BLaER1 (cell line): ENCODE measurements at regions not wholly inside any gene's neighbourhood (a gene's known extent, or its start where the extent isn't known, plus 50 kb on each side); places are given as distances from the start of the nearest gene placed in this dataset.

Source experiments
- H3K27ac ChIP-seq: shearing (Covaris generic); formaldehyde crosslinking; 2 replicates; pipeline ENCODE4 v1.8.1; 2022
- H3K27me3 ChIP-seq: shearing (Covaris generic); formaldehyde crosslinking; 2 replicates; pipeline ENCODE4 v1.8.1; 2022
- H3K36me3 ChIP-seq: shearing (Covaris generic); formaldehyde crosslinking; 2 replicates; pipeline ENCODE4 v1.8.1; 2022
- H3K4me1 ChIP-seq: shearing (Covaris generic); formaldehyde crosslinking; 2 replicates; pipeline ENCODE4 v1.8.1; 2022
- H3K4me2 ChIP-seq: shearing (Covaris generic); formaldehyde crosslinking; 2 replicates; pipeline ENCODE4 v1.8.1; 2022
- H3K4me3 ChIP-seq: shearing (Covaris generic); formaldehyde crosslinking; 2 replicates; pipeline ENCODE4 v1.8.1; 2022
- H3K9ac ChIP-seq: shearing (Covaris generic); formaldehyde crosslinking; 2 replicates; pipeline ENCODE4 v1.8.1; 2022
- H3K9me3 ChIP-seq: shearing (Covaris generic); formaldehyde crosslinking; 2 replicates; pipeline ENCODE4 v1.8.1; 2022
- H4K20me1 ChIP-seq: shearing (Covaris generic); formaldehyde crosslinking; 2 replicates; pipeline ENCODE4 v1.8.1; 2022
- Cebpa-rat ChIP-seq: shearing (Covaris generic); IDR thresholded peaks from 2 replicates; pipeline ENCODE4 v1.8.1; 2022

DNA sequence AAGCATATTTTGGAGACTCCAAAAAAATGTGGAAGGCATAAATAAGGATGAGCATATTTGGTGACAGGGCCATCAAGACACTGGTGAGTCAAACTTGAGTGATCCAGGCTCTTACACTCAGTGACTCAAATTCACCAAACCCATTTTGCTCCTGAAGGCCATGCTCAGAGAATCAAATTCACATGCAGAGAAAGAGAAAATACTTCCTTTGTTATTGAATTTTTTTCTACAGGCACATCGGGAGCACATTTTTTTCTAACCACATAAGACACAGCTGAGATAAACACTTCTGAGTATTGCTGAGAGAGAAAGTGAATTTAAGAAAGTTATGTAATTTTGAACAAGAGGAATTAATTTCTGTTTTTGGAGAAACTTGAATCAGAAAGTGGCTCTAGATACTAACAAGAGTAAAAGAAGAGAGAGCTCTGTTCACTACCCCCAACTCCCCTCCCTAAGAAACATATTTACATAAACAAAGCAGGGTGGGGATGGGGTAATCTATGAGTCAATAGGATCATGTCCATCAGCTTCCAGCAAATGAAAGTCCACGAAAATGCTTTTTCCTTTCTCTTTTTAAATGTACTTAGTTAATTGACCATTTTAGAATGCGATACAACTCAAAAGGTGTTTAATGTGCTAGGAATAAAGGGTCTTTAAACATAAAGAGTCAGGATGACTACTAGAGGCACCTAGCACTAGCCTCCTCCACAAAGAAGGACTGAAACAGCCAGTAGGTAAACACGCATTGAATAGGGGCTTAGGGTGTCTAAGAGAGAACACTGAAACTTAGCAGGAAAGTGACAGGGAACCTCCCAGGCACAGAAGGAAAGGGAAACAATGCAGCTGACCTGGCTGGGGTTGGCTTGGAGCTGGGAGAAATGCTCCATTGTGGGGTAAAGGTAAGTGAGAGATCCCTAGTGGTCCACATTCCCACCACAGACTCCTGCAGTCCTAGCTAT is 152.3 kb downstream of the KCNE4 start:
- Histone ChIP-seq H3K27me3 (no peaks in the 10 kb centered on the region), H4K20me1 (no peaks in the 10 kb centered on the region), H3K9ac (no peak overlapping the region), H3K4me2 (no peak overlapping the region), H3K4me1 (no peaks in the 10 kb centered on the region), H3K36me3 (no peaks in the 10 kb centered on the region), H3K27ac (no peak overlapping the region), H3K9me3 (peaks cover 11% of the 10 kb centered on the region), H3K4me3 (no peak overlapping the region)
- TF ChIP-seq Cebpa-rat, result no peak

DNA sequence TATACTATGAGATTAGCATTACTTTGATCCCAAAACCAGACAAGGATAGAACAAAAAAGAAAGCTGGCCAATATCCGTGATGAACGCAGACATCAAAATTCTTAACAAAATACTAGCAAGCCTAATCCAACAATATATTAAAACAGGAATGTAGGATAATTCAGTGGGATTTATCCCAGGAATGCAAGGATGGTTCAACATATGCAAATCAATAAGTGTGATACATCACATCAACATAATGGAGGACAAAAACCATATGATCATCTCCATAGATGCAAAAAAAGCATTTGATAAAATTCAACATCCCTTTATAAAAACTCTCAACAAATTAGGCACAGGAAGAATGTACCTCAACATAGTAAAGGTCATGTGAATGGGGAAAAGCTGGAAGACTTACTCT is 158.5 kb downstream of the KCNE4 start:
- Histone ChIP-seq H3K9me3 (peaks cover 11% of the 10 kb centered on the region), H3K4me1 (no peaks in the 10 kb centered on the region), H3K27me3 (no peaks in the 10 kb centered on the region), H3K36me3 (no peaks in the 10 kb centered on the region), H4K20me1 (no peaks in the 10 kb centered on the region), H3K4me3 (no peak overlapping the region), H3K27ac (no peak overlapping the region), H3K4me2 (no peak overlapping the region), H3K9ac (no peak overlapping the region)
- TF ChIP-seq Cebpa-rat, result no peak

DNA sequence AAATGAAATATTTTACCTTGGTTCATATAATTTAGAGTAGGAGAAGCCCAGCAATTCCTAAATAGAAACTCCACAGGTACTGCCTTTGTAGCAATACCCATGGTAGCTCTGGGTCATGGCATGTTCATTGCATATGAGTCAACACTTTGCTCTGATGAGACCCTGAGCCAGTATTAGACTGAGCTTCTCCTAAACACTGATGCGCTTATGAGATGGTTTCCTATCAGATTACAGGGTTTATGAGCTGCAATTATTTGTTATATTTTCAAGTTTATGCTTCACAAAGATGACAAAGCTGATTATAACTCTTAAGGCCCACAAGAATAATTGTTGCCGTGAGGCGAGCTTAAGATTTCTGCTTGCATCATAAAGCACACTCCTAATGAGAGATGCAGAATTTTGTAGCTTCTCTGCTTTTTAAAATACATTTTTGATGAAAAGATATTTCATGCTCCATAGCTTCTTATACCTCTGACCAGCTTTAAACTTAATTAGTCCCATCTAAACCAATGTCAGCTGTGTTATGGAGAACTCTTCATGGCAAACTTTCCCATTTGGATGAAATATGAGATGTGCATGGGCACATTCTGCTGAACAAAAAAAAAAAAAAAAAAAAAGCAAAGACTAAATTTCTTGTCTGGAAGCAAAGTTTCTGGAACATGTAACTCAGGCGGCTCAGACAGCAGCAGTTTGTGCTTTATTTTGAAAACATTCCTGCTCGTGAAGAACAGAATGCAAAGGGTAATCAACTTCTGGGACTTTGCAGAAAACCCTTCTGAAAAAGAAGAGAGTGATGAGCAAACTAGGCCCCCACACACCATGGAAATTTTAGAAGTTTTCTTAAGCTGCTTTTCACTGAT is 162.6 kb downstream of the KCNE4 start:
- Histone ChIP-seq H3K4me3 (no peak overlapping the region), H3K4me1 (no peaks in the 10 kb centered on the region), H3K27me3 (no peaks in the 10 kb centered on the region), H4K20me1 (no peaks in the 10 kb centered on the region), H3K27ac (no peak overlapping the region), H3K4me2 (no peak overlapping the region), H3K9me3 (no peaks in the 10 kb centered on the region), H3K36me3 (no peaks in the 10 kb centered on the region), H3K9ac (no peak overlapping the region)
- no peak for TF ChIP-seq Cebpa-rat

DNA sequence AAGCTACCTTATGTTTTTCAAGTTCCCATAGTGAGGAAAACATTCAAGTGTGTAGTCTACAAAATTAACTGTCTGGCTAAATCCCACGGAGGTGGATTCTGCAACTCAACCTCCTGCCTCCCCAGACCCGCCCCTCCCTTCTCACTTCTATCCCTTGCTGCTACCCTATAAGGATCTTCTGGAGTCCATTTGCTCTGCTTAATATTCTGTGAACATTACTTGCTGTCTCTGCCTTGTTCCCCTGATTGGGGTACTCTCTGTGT is 163.2 kb downstream of the KCNE4 start:
- no peaks in the 10 kb centered on the region for H3K4me1 ChIP-seq
- H3K9me3 ChIP-seq, result no peaks in the 10 kb centered on the region
- H3K27me3 ChIP-seq, result no peaks in the 10 kb centered on the region
- no peak overlapping the region for H3K27ac ChIP-seq
- no peak for TF ChIP-seq Cebpa-rat
- no peak overlapping the region for H3K4me3 ChIP-seq
- H3K4me2 ChIP-seq, result no peak overlapping the region
- H3K9ac ChIP-seq, result no peak overlapping the region
- H4K20me1 ChIP-seq, result no peaks in the 10 kb centered on the region
- no peaks in the 10 kb centered on the region for H3K36me3 ChIP-seq

GRCh38 chr2:223217373-223217772 is 165.4 kb downstream of the KCNE4 start:
- Histone ChIP-seq H3K9me3 (no peaks in the 10 kb centered on the region), H3K36me3 (no peaks in the 10 kb centered on the region), H3K27me3 (no peaks in the 10 kb centered on the region), H3K4me2 (no peak overlapping the region), H3K4me1 (no peaks in the 10 kb centered on the region), H3K4me3 (no peak overlapping the region), H3K27ac (no peak overlapping the region), H3K9ac (no peak overlapping the region), H4K20me1 (no peaks in the 10 kb centered on the region)
- TF ChIP-seq Cebpa-rat, result no peak

DNA sequence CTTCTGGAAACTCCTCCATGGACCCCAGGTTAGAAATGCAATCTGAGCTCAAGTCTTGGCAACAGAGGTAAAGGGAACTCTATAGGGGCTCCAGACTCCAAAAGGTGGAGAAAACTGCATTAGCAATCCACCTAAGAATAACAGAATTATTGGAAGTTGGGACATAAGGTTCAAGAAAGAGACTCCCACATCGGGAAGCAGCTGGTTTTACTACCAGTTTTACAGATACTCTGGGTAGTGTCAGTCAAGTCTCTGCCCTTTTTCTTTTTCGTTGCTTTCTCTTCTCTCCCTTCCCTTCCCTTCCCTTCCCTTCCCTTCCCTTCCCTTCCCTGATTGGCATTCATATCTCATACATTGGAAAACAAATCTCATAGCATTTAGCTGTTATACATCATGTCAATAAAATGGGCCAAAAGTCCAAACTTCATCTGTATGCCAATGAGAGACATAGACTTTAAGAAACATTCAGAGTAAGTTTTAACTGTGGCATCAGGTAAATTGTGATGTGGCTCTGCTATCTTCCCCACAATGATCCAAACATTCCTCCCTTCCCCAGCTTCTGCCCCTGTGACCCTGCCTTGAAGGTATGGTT is 166.7 kb downstream of the KCNE4 start:
- no peak for TF ChIP-seq Cebpa-rat
- Histone ChIP-seq H3K9ac (no peak overlapping the region), H3K27me3 (no peaks in the 10 kb centered on the region), H3K4me2 (no peak overlapping the region), H4K20me1 (no peaks in the 10 kb centered on the region), H3K4me3 (no peak overlapping the region), H3K4me1 (no peaks in the 10 kb centered on the region), H3K9me3 (no peaks in the 10 kb centered on the region), H3K36me3 (no peaks in the 10 kb centered on the region), H3K27ac (no peak overlapping the region)

DNA sequence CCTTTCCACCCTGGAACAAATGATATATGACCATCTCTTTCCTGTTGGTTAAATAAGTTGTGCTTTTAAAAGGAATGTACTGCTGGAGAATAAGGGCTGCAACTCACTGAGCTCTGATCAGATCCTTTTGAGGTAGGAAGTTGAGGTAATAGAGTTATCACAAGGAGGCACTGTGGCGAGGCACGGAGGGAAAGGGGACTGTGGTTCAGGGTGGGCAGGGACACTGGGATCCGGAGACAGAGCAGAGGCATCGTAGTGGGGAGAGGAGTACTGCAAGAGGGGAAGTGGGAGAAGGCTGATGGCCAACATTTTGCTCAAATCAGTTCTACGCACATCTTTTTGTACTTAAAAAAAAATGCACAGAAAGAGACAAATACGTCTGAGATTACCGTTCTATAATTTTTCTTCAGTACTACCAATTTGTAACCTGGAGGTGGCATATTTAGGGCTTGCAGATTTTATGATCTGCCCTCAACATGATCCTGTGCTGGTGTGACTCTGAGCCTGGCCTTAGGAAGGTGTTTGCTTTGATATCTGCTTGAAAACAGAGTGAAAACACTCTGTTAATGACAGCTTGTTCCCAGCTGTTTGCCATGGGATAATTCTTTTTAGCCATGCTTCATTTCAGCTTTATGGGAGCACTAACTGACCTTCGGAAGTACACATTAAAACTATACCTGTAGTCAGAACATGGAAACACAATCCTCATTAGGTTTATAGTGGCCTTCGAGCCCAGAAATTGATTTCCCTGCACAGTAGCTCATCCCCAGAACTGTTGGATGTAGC is 168.1 kb downstream of the KCNE4 start:
- no peak overlapping the region for H3K27ac ChIP-seq
- H3K36me3 ChIP-seq, result no peaks in the 10 kb centered on the region
- no peak for TF ChIP-seq Cebpa-rat
- no peak overlapping the region for H3K4me2 ChIP-seq
- H3K9me3 ChIP-seq, result no peaks in the 10 kb centered on the region
- no peaks in the 10 kb centered on the region for H3K4me1 ChIP-seq
- no peaks in the 10 kb centered on the region for H3K27me3 ChIP-seq
- no peak overlapping the region for H3K4me3 ChIP-seq
- H4K20me1 ChIP-seq, result no peaks in the 10 kb centered on the region
- no peak overlapping the region for H3K9ac ChIP-seq

GRCh38 chr2:223220658-223220925 is 168.6 kb downstream of the KCNE4 start:
- Histone ChIP-seq H3K36me3 (no peaks in the 10 kb centered on the region), H3K9ac (no peak overlapping the region), H4K20me1 (no peaks in the 10 kb centered on the region), H3K27ac (no peak overlapping the region), H3K9me3 (no peaks in the 10 kb centered on the region), H3K4me3 (no peak overlapping the region), H3K4me2 (no peak overlapping the region), H3K4me1 (no peaks in the 10 kb centered on the region), H3K27me3 (no peaks in the 10 kb centered on the region)
- no peak for TF ChIP-seq Cebpa-rat

DNA sequence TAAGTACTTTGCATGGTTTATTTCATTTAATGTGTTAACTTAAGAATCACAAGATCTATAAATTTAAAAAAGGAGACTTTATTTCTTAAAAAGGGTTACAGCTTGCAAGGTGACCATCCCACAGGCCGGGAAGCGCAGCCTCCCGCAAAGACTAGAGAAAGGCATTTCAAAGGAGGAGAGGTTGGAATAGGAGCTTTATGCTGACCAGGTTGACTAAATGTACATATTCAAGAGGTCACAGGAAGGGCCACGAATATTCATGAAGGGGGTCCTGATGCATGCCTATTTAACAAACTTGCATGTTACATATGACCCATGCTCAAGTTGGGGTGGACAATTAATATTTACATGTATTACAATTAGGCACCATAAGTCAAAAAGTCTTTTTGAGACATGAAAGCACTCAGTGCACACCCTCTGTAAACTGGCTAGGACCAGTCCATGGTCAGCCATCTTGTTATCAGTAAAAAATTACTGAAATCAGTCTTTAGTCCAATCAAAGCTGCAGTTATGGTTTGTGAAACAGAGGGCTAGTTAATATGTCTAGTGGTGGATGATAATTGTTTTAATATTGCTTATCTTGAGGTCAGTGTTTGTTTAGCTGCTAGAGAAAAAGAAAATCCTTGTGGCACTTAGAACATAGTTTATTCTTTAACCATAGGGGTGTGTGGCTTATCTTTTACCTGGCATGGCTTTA is 169.3 kb downstream of the KCNE4 start:
- no peak overlapping the region for H3K27ac ChIP-seq
- no peaks in the 10 kb centered on the region for H3K4me1 ChIP-seq
- H3K4me3 ChIP-seq, result no peak overlapping the region
- H4K20me1 ChIP-seq, result no peaks in the 10 kb centered on the region
- no peaks in the 10 kb centered on the region for H3K27me3 ChIP-seq
- H3K9ac ChIP-seq, result no peak overlapping the region
- TF ChIP-seq Cebpa-rat, result no peak
- no peaks in the 10 kb centered on the region for H3K36me3 ChIP-seq
- no peak overlapping the region for H3K4me2 ChIP-seq
- H3K9me3 ChIP-seq, result no peaks in the 10 kb centered on the region
